PC-9 (cell line): ENCODE measurements at regions not wholly inside any gene's neighbourhood (a gene's known extent, or its start where the extent isn't known, plus 50 kb on each side); places are given as distances from the start of the nearest gene placed in this dataset.

Source experiments
- BruUV-seq: library from RNA; stranded (reverse); fragments of 400-500 nt; replicated peaks from 2 replicates; lab custom pipeline; 2021; lab: Mats Ljungman, UMichigan
- CTCF ChIA-PET: fragments of 300-600 bp; sonication (Branson Sonifier 250); formaldehyde crosslinking; loops from one replicate; lab custom pipeline; 2022; ENCODE audit warnings: antibody characterized with exemption; lab: Charles Lee
- POLR2A ChIA-PET: fragments of 300-600 bp; sonication (Branson Sonifier 250); formaldehyde crosslinking; loops from one replicate; lab custom pipeline; 2022; ENCODE audit warnings: antibody characterized with exemption; ENCODE audit not compliant: unreplicated experiment; lab: Charles Lee
- DNase-seq, 2 experiments: peaks; one replicate each; pipeline versions ENCODE4 v3.0.0 to v3.0.0-alpha.2; 2015 to 2022; ENCODE audit warnings: mixed read lengths in 1 of 2
- H2AFZ ChIP-seq: fragments of 200-600 bp; sonication (generic); 2 replicates; pipeline ENCODE4 v1.8.1; 2017; ENCODE audit warnings: antibody characterized with exemption
- H3F3A ChIP-seq: fragments of 200-600 bp; sonication (generic); 2 replicates; pipeline ENCODE4 v1.8.1; 2017; ENCODE audit warnings: antibody characterized with exemption, mild to moderate bottlenecking, low read depth; ENCODE audit not compliant: insufficient read depth
- H3K27ac ChIP-seq: fragments of 200-600 bp; sonication (generic); 2 replicates; pipeline ENCODE4 v1.6.1; 2016; ENCODE audit warnings: mixed run types
- H3K27me3 ChIP-seq: fragments of 200-600 bp; sonication (generic); 2 replicates; pipeline ENCODE4 v1.6.1; 2016; ENCODE audit warnings: low read depth, mixed run types; ENCODE audit not compliant: insufficient read depth
- H3K36me3 ChIP-seq: fragments of 200-600 bp; sonication (generic); 2 replicates; pipeline ENCODE4 v1.6.1; 2016; ENCODE audit warnings: low read depth, mixed run types
- H3K4me1 ChIP-seq: fragments of 200-600 bp; sonication (generic); replicated peaks from 2 replicates; pipeline ENCODE4 v1.6.1; 2016; ENCODE audit warnings: mixed run types; ENCODE audit not compliant: insufficient read depth
- H3K4me2 ChIP-seq: fragments of 200-600 bp; sonication (generic); 2 replicates; pipeline ENCODE4 v1.6.1; 2017; ENCODE audit warnings: mixed run types
- H3K4me3 ChIP-seq: fragments of 200-600 bp; sonication (generic); 2 replicates; pipeline ENCODE4 v1.6.1; 2016; ENCODE audit warnings: mixed run types
- H3K79me2 ChIP-seq: fragments of 200-600 bp; sonication (generic); 2 replicates; pipeline ENCODE4 v1.6.1; 2017; ENCODE audit warnings: low read depth, mixed run types
- H3K9me2 ChIP-seq: fragments of 200-600 bp; sonication (generic); 2 replicates; pipeline ENCODE4 v1.8.1; 2017; ENCODE audit warnings: mild to moderate bottlenecking; ENCODE audit not compliant: insufficient read depth
- H3K9me3 ChIP-seq: fragments of 200-600 bp; sonication (generic); 2 replicates; pipeline ENCODE4 v1.8.1; 2016; ENCODE audit warnings: low read depth; ENCODE audit not compliant: insufficient read depth
- H4K20me1 ChIP-seq: fragments of 200-600 bp; sonication (generic); 2 replicates; pipeline ENCODE4 v1.8.1; 2017; ENCODE audit not compliant: insufficient read depth
- EZH2 ChIP-seq: fragments of 200-600 bp; sonication (generic); IDR thresholded peaks from 2 replicates; pipeline ENCODE4 v1.8.0; 2017; ENCODE audit warnings: antibody characterized with exemption, low read depth
- intact Hi-C: fragments of 100-400 bp; cut with micrococcal nuclease; formaldehyde crosslinking; loops from one replicate; pipeline ENCODE4 v1.10.0; 2022; ENCODE audit not compliant: unreplicated experiment
- TF ChIP-seq, protein P1 (sequence below): fragments of 200-600 bp; sonication (generic); conservative IDR thresholded peaks from 2 replicates; pipeline ENCODE4 v1.6.1; 2017; ENCODE audit warnings: mixed run types, antibody characterized with exemption, mild to moderate bottlenecking, moderate library complexity

DNA sequence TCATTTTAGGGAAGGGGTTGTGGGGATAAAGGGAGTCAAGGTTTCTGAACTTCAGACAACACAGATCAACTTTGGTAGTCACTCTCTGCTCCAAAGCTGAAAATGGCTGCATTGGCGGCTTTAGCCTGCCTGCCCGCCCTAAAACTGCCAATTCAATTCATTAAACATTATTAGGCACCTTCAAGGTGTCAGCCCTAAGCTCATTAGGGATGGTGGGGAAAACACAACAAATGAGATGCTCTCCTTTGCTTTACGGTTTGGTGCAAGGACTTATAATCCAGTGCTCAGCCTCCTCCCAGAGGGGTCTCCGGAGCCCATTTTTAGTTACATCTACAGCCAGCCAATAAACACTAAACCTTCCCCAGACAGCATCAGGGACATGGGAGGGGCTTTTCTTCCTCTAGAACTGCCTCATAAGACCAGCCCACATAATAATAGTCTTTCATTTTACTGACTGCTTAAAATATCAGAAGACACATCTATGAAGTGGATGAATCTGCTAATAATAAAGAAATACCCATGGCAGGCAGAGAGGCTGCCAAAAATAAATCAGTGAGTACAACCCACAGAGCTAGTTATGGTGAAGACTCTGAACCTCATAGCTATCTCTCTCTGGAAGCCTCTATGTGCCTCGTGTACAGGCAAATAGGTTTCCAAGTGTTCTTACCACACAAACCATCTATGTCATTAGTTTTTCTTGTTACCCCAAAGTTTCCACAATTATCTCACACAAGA, 102.8 kb upstream of the NCAM1 start:
- H3K4me3 ChIP-seq, result no peak overlapping the region
- TF ChIP-seq, protein P1, sequence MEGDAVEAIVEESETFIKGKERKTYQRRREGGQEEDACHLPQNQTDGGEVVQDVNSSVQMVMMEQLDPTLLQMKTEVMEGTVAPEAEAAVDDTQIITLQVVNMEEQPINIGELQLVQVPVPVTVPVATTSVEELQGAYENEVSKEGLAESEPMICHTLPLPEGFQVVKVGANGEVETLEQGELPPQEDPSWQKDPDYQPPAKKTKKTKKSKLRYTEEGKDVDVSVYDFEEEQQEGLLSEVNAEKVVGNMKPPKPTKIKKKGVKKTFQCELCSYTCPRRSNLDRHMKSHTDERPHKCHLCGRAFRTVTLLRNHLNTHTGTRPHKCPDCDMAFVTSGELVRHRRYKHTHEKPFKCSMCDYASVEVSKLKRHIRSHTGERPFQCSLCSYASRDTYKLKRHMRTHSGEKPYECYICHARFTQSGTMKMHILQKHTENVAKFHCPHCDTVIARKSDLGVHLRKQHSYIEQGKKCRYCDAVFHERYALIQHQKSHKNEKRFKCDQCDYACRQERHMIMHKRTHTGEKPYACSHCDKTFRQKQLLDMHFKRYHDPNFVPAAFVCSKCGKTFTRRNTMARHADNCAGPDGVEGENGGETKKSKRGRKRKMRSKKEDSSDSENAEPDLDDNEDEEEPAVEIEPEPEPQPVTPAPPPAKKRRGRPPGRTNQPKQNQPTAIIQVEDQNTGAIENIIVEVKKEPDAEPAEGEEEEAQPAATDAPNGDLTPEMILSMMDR, result no peak
- TF ChIP-seq EZH2, result no peak
- no peaks in the 10 kb centered on the region for H3K36me3 ChIP-seq
- no peaks in the 10 kb centered on the region for H3F3A ChIP-seq
- H3K27me3 ChIP-seq, result no peaks in the 10 kb centered on the region
- H3K27ac ChIP-seq, result no peak overlapping the region
- ChIA-PET POLR2A (no interaction called here), CTCF (no interaction called here)
- intact Hi-C loops, result no loop called here
- H3K79me2 ChIP-seq, result no peaks in the 10 kb centered on the region
- H3K4me1 ChIP-seq, result no peaks in the 10 kb centered on the region
- no peak for DNase-seq
- no peak overlapping the region for H2AFZ ChIP-seq
- no peak overlapping the region for H3K4me2 ChIP-seq
- no peaks in the 10 kb centered on the region for H4K20me1 ChIP-seq
- no peaks in the 10 kb centered on the region for H3K9me2 ChIP-seq
- no TSS peak for BruUV-seq
- peaks cover 12% of the 10 kb centered on the region; the same call in 1 of the 2 replicates for H3K9me3 ChIP-seq

DNA sequence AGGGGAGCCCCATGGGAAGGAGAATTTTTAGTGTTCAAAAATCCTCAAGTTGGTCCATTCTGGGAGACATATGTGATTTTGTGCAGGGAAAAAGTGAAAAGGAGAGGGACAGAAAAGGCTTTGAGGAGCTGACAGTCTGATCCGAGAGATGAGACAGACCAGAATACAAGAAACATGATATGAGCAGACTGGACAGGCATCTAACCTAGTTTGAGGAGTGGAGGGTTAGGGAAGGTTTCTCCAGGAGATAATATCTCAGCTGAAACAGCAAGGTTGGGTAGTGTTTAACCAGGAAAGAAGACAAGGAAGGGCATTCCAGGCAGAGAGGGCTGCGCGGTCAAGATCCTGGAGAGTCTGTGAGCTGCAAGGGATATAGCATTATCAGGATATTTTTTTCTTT, 101.4 kb upstream of the NCAM1 start:
- H3K36me3 ChIP-seq, result no peaks in the 10 kb centered on the region
- TF ChIP-seq EZH2, result no peak
- TF ChIP-seq, protein P1, result no peak
- no peaks in the 10 kb centered on the region for H3K9me2 ChIP-seq
- no peaks in the 10 kb centered on the region for H4K20me1 ChIP-seq
- DNase-seq, result no peak
- H3K4me3 ChIP-seq, result no peak overlapping the region
- no peaks in the 10 kb centered on the region for H3F3A ChIP-seq
- no peaks in the 10 kb centered on the region for H3K79me2 ChIP-seq
- intact Hi-C loops, result no loop called here
- H3K4me2 ChIP-seq, result no peak overlapping the region
- no TSS peak for BruUV-seq
- no peaks in the 10 kb centered on the region; the same call in 1 of the 2 replicates for H3K27me3 ChIP-seq
- H3K4me1 ChIP-seq, result no peaks in the 10 kb centered on the region
- ChIA-PET CTCF (no interaction called here), POLR2A (no interaction called here)
- H3K9me3 ChIP-seq, result peaks cover 12% of the 10 kb centered on the region; the same call in 1 of the 2 replicates
- H3K27ac ChIP-seq, result no peak overlapping the region
- H2AFZ ChIP-seq, result no peak overlapping the region

DNA sequence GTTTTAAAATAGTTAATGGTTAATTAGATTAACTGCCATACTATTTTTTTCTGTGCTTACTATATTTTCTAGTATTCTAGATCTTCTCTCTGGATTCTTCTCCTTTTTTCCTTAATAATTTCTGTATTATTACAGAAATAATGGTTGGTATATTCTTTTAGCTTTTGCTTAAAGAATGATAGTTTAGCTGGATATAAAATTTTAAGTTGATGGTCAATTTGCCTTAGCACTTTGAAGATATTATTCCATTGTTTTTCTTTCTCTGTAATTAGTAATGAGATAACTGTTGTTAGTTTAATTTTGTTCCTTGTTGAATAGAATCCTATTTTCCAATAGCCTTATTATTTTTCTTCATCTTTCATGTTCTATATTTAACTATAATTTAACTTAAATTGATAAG, 99.9 kb upstream of the NCAM1 start:
- Histone ChIP-seq H3K9me3 (peaks cover 12% of the 10 kb centered on the region; the same call in 1 of the 2 replicates), H3K4me3 (no peak overlapping the region), H3K27me3 (no peaks in the 10 kb centered on the region; the same call in 1 of the 2 replicates), H2AFZ (no peak overlapping the region), H3K27ac (no peak overlapping the region), H3K4me1 (no peaks in the 10 kb centered on the region), H3F3A (no peaks in the 10 kb centered on the region), H3K79me2 (no peaks in the 10 kb centered on the region), H3K36me3 (no peaks in the 10 kb centered on the region), H3K9me2 (no peaks in the 10 kb centered on the region), H3K4me2 (no peak overlapping the region), H4K20me1 (no peaks in the 10 kb centered on the region)
- DNase-seq, result no peak
- TF ChIP-seq, protein P1, result no peak
- TF ChIP-seq EZH2, result no peak
- intact Hi-C loops, result no loop called here
- BruUV-seq, result no TSS peak
- CTCF ChIA-PET, result no interaction called here
- POLR2A ChIA-PET, result no interaction called here
